CD4-positive, alpha-beta T cell (primary cell): ENCODE measurements at regions not wholly inside any gene's neighbourhood (a gene's known extent, or its start where the extent isn't known, plus 50 kb on each side); places are given as distances from the start of the nearest gene placed in this dataset.

Source experiments
- ATAC-seq: fragments of 200-7000 bp; cut with Tn5 transposase; one replicate; pipeline ENCODE4 v1.10.0; 2022; ENCODE audit warnings: mild to moderate bottlenecking; ENCODE audit not compliant: poor library complexity
- CTCF ChIA-PET: fragments of 350-600 bp; sonication (Branson Sonifier 250); formaldehyde crosslinking; loops from one replicate; lab custom pipeline; 2021; ENCODE audit warnings: antibody characterized with exemption, inconsistent platforms; lab: Charles Lee
- POLR2A ChIA-PET: fragments of 350-600 bp; sonication (Branson Sonifier 250); formaldehyde crosslinking; loops from one replicate; lab custom pipeline; 2021; ENCODE audit warnings: antibody characterized with exemption, inconsistent platforms; lab: Charles Lee
- DNase-seq, 14 experiments: peaks; one replicate each; pipeline ENCODE4 v3.0.0-alpha.2; 2013 to 2020; ENCODE audit warnings: mixed read lengths in 2 of 14
- H3K27ac ChIP-seq, 2 donors: one replicate each; pipeline versions ENCODE4 v1.5.1 to v1.7.0; 2013; ENCODE audit warnings: low read length in 2 of 2, low read depth in 1 of 2, mild to moderate bottlenecking in 1 of 2
- H3K27me3 ChIP-seq, 2 experiments: 1 replicate in 1 of 2; 2 replicates in 1 of 2; pipeline versions ENCODE4 v1.6.1 to v1.7.0; 2013; ENCODE audit warnings: low read length in 2 of 2, control low read depth in 1 of 2, mild to moderate bottlenecking in 1 of 2, moderate library complexity in 1 of 2; ENCODE audit not compliant: insufficient read depth in 2 of 2, control insufficient read depth in 1 of 2
- H3K36me3 ChIP-seq: one replicate; pipeline ENCODE4 v1.6.1; 2013; ENCODE audit warnings: low read length, control low read depth; ENCODE audit not compliant: insufficient read depth
- H3K4me1 ChIP-seq: one replicate; pipeline ENCODE4 v1.6.1; 2013; ENCODE audit warnings: low read length, control low read depth; ENCODE audit not compliant: insufficient read depth
- H3K4me3 ChIP-seq: one replicate; pipeline ENCODE4 v1.5.1; 2013; ENCODE audit warnings: mild to moderate bottlenecking, low read length, moderate library complexity
- H3K9me3 ChIP-seq, 2 experiments: 1 replicate in 1 of 2; 2 replicates in 1 of 2; pipeline versions ENCODE4 v1.6.1 to v1.7.0; 2013; ENCODE audit warnings: low read length in 2 of 2, mild to moderate bottlenecking in 2 of 2, control low read depth in 1 of 2, moderate library complexity in 1 of 2; ENCODE audit not compliant: control insufficient read depth in 1 of 2, insufficient read depth in 1 of 2
- H3K27ac Mint-ChIP-seq: one replicate; pipeline ENCODE4 v1.8.0; 2020; ENCODE audit warnings: mixed read lengths
- H3K27me3 Mint-ChIP-seq: one replicate; pipeline ENCODE4 v1.8.0; 2021; ENCODE audit warnings: mixed read lengths
- H3K36me3 Mint-ChIP-seq: one replicate; pipeline ENCODE4 v1.8.0; 2021; ENCODE audit warnings: low read depth, mixed read lengths
- H3K4me1 Mint-ChIP-seq: one replicate; pipeline ENCODE4 v1.8.0; 2021; ENCODE audit warnings: low read depth, mixed read lengths
- H3K4me3 Mint-ChIP-seq: one replicate; pipeline ENCODE4 v1.8.0; 2020; ENCODE audit warnings: mild to moderate bottlenecking, mixed read lengths
- H3K9me3 Mint-ChIP-seq: one replicate; pipeline ENCODE4 v1.8.0; 2020; ENCODE audit warnings: mixed read lengths
- intact Hi-C, 2 experiments: fragments of 100-400 bp; cut with DNase I in 1 of 2; cut with micrococcal nuclease in 1 of 2; formaldehyde crosslinking; loops; one replicate each; pipeline versions ENCODE4 v1.15.1 to v1.9.0; 2023 to 2025; cut with DNase I, micrococcal nuclease
- TF ChIP-seq, protein P1 (sequence below): fragments of 200-600 bp; IDR thresholded peaks from one replicate; pipeline ENCODE4 v1.8.0; 2022; ENCODE audit warnings: antibody characterized with exemption, mild to moderate bottlenecking

DNA sequence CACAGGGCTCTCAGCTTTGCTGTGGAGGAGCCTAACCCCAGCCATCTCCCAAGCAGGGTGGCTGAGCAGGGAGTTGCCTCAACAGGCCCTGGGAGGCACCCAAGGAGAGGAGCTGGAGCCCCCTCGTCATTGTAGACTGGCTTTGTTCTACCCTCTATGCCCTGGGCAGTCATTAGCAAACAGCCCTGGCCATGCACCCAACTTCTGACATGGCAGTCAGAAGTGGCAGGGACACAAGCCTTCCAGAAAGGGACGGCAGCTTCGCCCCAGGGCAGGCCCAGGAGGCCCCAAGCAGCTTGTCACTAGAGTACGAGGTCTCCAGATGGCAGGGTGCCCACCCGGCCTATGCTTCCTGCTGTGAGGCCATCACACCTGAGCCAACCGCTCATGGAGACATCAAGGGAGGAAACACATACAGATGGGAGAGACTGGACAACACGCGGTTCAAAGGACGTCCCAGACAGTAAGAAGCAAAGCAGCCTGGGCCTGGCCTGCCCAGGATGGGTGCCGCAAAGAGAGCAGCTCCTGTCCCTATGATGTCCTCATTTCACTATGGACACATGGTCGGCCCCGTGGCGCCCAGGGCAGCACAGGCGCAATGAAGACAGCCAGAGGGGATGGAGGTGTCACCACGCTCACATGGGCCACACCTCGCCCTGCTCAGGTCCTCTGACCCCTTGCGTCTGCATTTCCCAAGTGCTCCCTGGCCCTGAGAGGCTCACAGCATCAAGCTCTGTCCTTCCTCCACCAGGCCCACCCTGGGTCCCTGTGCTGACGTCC, 190.9 kb upstream of the CXCL12 start:
- Histone ChIP-seq H3K36me3 (no peaks in the 10 kb centered on the region), H3K27ac (no peak overlapping the region), H3K27me3 (peaks cover 0 to 2% of the 10 kb centered on the region in 2 experiments), H3K9me3 (peaks cover 0 to 12% of the 10 kb centered on the region in 2 experiments), H3K4me3 (no peak overlapping the region), H3K4me1 (peaks cover 33% of the 10 kb centered on the region)
- H3K9me3 Mint-ChIP-seq, result no peaks in the 10 kb centered on the region
- DNase-seq, result no peak
- ATAC-seq, result no peak
- POLR2A ChIA-PET, result no interaction called here
- CTCF ChIA-PET, result no interaction called here
- no peak overlapping the region for H3K4me3 Mint-ChIP-seq
- H3K27me3 Mint-ChIP-seq, result no peaks in the 10 kb centered on the region
- TF ChIP-seq, protein P1, sequence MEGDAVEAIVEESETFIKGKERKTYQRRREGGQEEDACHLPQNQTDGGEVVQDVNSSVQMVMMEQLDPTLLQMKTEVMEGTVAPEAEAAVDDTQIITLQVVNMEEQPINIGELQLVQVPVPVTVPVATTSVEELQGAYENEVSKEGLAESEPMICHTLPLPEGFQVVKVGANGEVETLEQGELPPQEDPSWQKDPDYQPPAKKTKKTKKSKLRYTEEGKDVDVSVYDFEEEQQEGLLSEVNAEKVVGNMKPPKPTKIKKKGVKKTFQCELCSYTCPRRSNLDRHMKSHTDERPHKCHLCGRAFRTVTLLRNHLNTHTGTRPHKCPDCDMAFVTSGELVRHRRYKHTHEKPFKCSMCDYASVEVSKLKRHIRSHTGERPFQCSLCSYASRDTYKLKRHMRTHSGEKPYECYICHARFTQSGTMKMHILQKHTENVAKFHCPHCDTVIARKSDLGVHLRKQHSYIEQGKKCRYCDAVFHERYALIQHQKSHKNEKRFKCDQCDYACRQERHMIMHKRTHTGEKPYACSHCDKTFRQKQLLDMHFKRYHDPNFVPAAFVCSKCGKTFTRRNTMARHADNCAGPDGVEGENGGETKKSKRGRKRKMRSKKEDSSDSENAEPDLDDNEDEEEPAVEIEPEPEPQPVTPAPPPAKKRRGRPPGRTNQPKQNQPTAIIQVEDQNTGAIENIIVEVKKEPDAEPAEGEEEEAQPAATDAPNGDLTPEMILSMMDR, result no peak
- H3K4me1 Mint-ChIP-seq, result no peaks in the 10 kb centered on the region
- no peaks in the 10 kb centered on the region for H3K36me3 Mint-ChIP-seq
- no peak overlapping the region for H3K27ac Mint-ChIP-seq
- intact Hi-C loops, result no loop called here

DNA sequence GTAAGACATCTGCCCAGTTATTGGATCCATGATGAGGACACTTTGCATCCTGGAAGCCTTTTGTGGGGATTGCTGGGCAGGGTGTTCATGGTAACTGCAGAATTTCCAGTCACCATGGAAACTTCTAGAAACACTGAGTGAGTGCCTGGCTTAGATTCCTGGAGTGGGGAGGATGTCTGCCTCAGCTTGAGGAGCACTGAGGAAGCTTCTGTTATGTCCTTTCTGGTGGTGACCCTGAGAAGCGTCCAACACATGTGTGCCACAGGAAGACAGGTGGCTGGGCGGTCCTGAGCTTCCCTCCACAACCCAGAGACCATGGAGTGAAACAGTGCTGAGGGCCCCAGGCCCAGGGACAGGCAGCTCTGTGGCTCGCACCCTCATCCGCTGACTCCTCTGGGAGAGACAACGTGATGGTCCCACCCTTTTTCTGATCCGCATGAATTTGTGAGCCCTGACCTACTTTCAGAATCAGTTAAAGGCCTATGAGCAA, 191.8 kb upstream of the CXCL12 start:
- H3K36me3 ChIP-seq, result no peaks in the 10 kb centered on the region
- H3K9me3 ChIP-seq, result peaks cover 0 to 12% of the 10 kb centered on the region in 2 experiments
- no peak overlapping the region for H3K4me3 ChIP-seq
- Mint-ChIP-seq H3K4me1 (no peaks in the 10 kb centered on the region), H3K27ac (no peak overlapping the region), H3K4me3 (no peak overlapping the region), H3K9me3 (no peaks in the 10 kb centered on the region), H3K36me3 (no peaks in the 10 kb centered on the region), H3K27me3 (no peaks in the 10 kb centered on the region)
- DNase-seq (peak in 5 of 14 experiments; percentile 1 to 73 (median 27)), ATAC-seq (no peak)
- POLR2A ChIA-PET, result no interaction called here
- CTCF ChIA-PET, result no interaction called here
- intact Hi-C loops, result no loop called here
- no peak overlapping the region for H3K27ac ChIP-seq
- peaks cover 0 to 2% of the 10 kb centered on the region in 2 experiments for H3K27me3 ChIP-seq
- TF ChIP-seq, protein P1, result no peak
- H3K4me1 ChIP-seq, result peaks cover 33% of the 10 kb centered on the region

DNA sequence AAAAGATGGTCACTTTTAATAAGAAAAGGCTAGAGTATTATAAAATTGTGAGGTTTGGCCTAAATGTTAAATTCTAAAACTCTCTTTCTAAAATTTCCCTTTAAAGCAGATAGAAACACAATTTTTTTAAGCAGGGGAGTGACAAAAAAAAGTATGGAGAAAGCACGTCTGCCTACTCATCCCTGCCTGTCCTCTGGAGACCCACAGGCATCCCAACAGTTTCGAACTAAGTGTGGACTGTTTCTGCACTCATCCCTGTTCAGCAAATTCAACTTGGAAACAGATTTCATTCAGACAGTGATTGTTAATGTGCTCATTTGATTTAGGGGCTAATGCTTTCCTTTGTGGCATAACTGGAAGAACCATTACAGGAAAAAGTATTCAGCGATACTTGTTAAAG, 192.6 kb upstream of the CXCL12 start:
- Histone ChIP-seq H3K36me3 (no peaks in the 10 kb centered on the region), H3K27ac (no peak overlapping the region), H3K27me3 (peaks cover 0 to 2% of the 10 kb centered on the region in 2 experiments), H3K9me3 (peaks cover 0 to 12% of the 10 kb centered on the region in 2 experiments), H3K4me1 (peaks cover 33% of the 10 kb centered on the region), H3K4me3 (no peak overlapping the region)
- ChIA-PET POLR2A (no interaction called here), CTCF (no interaction called here)
- H3K9me3 Mint-ChIP-seq, result no peaks in the 10 kb centered on the region
- no peaks in the 10 kb centered on the region for H3K4me1 Mint-ChIP-seq
- no peaks in the 10 kb centered on the region for H3K27me3 Mint-ChIP-seq
- intact Hi-C loops, result no loop called here
- no peaks in the 10 kb centered on the region for H3K36me3 Mint-ChIP-seq
- no peak overlapping the region for H3K4me3 Mint-ChIP-seq
- DNase-seq, result no peak
- H3K27ac Mint-ChIP-seq, result no peak overlapping the region
- ATAC-seq, result no peak
- TF ChIP-seq, protein P1, result no peak
